GM10266 (cell line): ENCODE measurements at regions not wholly inside any gene's neighbourhood (a gene's known extent, or its start where the extent isn't known, plus 50 kb on each side); places are given as distances from the start of the nearest gene placed in this dataset.

Experiments used
- DNase-seq: peaks from one replicate; pipeline ENCODE4 v3.0.0; 2012; ENCODE audit errors: extremely low spot score
- CTCF ChIP-seq: IDR thresholded peaks from 2 replicates; pipeline ENCODE4 v1.5.1; 2012; ENCODE audit warnings: mild to moderate bottlenecking, low read depth; ENCODE audit not compliant: control insufficient read depth, insufficient read depth; ENCODE audit errors: missing control alignments

- peak; percentile 33 for TF ChIP-seq CTCF
- DNase-seq, result peak; percentile 5
Measured at GRCh38 chr12:83389237-83389996, 702.7 kb downstream of the TMTC2 start.

GRCh38 chr12:83388551-83388950 is 701.8 kb downstream of the TMTC2 start:
- DNase-seq, result no peak
- no peak for TF ChIP-seq CTCF

GRCh38 chr12:83386527-83387264 is 700.0 kb downstream of the TMTC2 start:
- no peak for TF ChIP-seq CTCF
- DNase-seq, result no peak

- no peak for DNase-seq
- no peak for TF ChIP-seq CTCF
Measured at GRCh38 chr12:83378186-83378727, 691.6 kb downstream of the TMTC2 start.

GRCh38 chr12:83365317-83365716 is 678.6 kb downstream of the TMTC2 start:
- no peak for DNase-seq
- TF ChIP-seq CTCF, result no peak

- no peak for DNase-seq
- no peak for TF ChIP-seq CTCF
Measured at GRCh38 chr12:83361475-83361874, 674.8 kb downstream of the TMTC2 start.

- no peak for TF ChIP-seq CTCF
- DNase-seq, result no peak
Measured at GRCh38 chr12:83361071-83361470, 674.4 kb downstream of the TMTC2 start.
